Prostate gland (tissue), 2 donors: ENCODE measurements at regions not wholly inside any gene's neighbourhood (a gene's known extent, or its start where the extent isn't known, plus 50 kb on each side); places are given as distances from the start of the nearest gene placed in this dataset.

Experiments
- CTCF ChIP-seq, 4 experiments: fragments of 200-600 bp in 2 of 4; fragments of 450-650 bp in 2 of 4; sonication (generic) in 2 of 4; IDR thresholded peaks; 1 replicate in 3 of 4; 2 replicates in 1 of 4; pipeline ENCODE4 v1.5.1; 2016 to 2019; ENCODE audit warnings: antibody characterized with exemption in 4 of 4, mild to moderate bottlenecking in 2 of 4, moderate library complexity in 2 of 4
- POLR2AphosphoS5 ChIP-seq: sonication (generic); formaldehyde crosslinking; IDR thresholded peaks from one replicate; pipeline ENCODE4 v1.6.1; 2017; ENCODE audit warnings: antibody characterized with exemption

GRCh38 chr11:23041001-23041503 lies 180.8 kb upstream of the CCDC179 start:
- TF ChIP-seq CTCF (IDR thresholded peaks at IDR 0.05), result no peak
- TF ChIP-seq POLR2AphosphoS5, result no peak
